GM21529 (cell line): ENCODE measurements at regions not wholly inside any gene's neighbourhood (a gene's known extent, or its start where the extent isn't known, plus 50 kb on each side); places are given as distances from the start of the nearest gene placed in this dataset.

ENCODE experiments used
- ATAC-seq: cut with Tn5 transposase; IDR thresholded peaks from one replicate; pipeline ENCODE4 v1.9.1; 2021; ENCODE audit not compliant: unreplicated experiment

DNA sequence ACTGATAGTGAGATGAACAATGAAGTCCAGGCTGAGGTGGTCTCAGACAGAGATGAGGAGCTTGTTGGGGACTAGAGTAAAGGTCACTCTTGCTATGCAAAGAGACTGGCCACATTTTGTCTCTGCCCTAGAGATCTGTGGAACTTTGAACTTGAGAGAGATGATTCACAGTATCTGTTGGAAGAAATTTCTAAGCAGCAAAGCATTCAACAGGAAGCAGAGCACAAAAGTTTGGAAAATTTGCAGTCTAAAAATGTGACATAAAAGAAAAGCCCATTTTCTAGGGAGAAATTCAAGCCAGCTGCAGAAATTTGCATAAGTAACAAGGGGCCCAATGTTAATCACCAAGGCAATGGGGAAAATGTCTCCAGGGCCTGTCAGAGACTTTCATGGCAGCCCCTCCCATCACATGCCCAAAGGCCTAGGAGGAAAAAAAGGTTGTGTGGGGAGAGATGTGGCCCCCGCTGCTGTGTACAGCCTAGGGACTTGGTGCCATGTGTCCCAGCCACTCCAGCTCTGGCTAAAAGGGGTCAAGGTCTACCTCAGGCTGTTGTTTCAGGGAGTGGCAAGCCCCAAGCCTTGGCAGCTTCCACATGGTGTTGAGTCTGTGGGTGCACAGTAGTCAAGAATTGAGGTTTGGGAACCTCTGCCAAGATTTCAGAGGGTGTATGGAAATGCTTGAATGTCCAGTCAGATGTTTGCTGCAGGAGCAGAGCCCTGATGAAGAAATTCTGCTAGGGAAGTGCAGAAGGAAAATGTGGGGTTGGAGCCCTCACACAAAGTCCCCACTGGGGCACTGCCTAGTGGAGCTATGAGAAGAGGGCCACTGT is 262.8 kb downstream of the DKK2 start:
- ATAC-seq, result no peak

DNA sequence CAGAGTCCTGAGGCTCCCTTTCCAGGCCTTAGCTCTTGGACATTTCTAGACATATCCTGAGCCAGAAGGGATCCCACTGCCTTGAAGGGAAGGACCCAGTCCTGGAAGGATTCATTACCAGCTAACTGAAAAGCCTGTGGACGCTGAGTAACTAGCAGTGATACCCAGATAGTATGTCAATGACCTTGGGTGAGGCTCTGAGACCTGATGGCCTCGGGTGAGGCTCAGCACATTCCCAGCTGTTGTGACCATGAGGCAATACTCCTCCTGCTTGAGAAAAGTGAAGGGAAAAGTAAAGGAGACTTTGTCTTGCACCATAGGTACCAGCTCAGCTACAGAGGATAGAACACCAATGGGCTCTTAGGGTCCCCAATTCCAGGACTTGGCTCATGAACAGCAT is 268.1 kb downstream of the DKK2 start:
- ATAC-seq, result no peak

DNA sequence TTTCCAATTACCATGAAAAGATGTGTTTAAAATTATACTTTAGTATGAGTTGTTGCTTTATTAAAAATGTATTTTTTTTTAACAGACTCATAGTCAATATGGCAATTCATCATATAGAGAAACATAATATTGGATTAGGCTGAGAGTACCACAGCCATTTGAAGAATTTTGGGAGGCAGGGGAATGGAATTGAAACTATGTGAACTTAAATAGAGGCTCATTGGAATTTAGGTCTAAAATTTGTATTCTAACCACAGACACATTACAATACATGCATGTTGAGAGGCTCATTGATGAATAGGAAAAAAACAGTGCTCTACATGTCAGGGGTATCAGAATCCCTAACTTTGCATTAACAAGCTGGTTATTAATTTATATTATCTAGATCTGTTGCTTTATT is 269.6 kb downstream of the DKK2 start:
- no peak for ATAC-seq

DNA sequence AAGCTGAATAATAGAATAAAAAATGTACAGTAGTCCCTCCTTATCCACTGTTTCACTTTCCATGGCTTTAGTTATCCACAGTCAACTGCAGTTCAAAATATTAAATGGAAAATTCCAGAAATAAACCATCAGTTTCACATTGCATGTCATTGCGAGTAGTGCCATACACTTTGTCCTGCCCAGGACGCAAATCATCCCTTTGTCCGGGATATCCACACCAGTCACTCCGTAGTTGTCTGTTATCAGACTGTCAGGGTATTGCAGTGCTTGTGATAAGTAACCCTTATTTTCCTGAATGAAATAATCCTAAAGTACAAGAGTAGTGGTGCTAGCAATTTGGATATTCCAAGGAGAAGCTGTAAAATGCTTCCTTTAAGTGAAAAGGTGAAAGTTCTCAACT is 271.3 kb downstream of the DKK2 start:
- no peak for ATAC-seq

- no peak for ATAC-seq
These were observed 273.3 kb downstream of the DKK2 start for GRCh38 chr4:106762666-106763443.

GRCh38 chr4:106753426-106753825 is 282.7 kb downstream of the DKK2 start:
- no peak for ATAC-seq

DNA sequence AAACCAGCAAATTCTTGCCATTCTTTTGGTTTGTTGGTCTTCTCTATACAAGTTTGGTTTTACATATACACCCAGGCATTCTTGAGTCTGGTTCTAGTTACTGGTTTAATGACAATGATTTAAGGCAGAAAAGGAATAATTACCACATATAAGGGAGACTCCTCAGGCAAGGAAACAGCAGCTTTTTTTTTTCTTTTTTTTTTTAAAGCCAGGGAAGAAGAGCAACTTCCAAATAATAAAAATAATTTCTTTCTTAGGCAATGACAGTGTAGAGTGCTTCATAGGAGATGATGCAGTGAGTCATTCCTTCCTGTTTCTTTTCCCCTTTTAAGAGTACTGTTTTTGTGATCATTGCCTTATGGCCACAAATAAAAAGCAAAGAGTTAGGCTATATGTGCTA is 289.7 kb downstream of the DKK2 start:
- ATAC-seq, result no peak

- no peak for ATAC-seq
These were observed 298.0 kb downstream of the DKK2 start for GRCh38 chr4:106738121-106738520.

DNA sequence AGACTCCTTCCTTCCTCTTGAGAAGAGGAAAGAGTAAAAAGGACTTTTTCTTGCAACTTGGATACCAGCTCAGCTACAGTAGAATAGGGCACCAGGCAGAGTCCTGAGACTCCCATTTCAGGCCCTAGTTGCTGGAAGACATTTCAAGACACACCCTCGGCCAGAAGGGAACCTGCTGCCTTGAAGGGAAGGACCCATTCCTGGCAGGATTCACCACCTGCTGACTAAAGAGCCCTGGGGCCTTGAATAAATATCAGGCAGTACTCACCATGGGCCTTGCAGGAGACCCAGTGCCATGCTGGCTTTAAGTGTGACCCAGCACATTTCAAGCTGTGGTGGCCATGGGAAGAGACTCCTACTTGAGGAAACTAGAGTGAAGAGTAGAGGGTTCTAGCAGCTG is 317.6 kb downstream of the DKK2 start:
- no peak for ATAC-seq

GRCh38 chr4:106717091-106717490 is 319.0 kb downstream of the DKK2 start:
- ATAC-seq, result no peak

DNA sequence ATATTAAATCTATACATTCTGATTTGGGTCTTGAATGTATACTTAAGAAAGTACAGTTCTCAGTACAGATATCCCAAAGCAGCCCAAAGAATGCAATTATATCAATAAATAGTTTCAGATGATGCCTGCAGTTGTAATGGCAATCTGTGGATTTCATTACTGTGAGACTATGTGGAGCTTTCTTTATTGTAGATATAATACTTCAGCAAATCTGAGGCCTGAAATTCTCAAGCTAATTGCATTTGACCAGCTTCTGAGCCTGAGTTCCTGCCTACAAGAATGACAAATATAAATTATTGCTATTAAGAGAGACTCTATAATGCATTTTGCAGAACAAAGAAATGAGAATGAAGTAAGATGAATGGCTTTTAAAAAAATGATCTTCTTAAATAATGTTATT is 320.3 kb downstream of the DKK2 start:
- no peak for ATAC-seq

DNA sequence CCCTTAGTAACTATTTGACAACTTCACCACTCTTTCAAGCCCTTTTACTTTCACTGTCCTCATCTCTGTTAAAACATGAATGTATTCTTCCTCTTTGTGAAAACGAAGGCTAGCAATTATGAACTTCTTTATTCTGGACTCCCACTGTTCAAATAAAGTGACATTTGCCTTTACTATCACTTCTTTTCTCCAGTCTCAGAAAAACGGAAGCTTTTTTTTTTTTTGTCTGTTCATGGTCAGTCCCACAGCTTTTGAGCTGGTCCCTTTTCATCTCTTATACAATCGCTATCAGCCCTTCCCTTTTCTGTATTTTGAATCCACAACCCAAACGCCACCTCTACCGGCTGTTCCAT is 327.7 kb downstream of the DKK2 start:
- ATAC-seq, result no peak

DNA sequence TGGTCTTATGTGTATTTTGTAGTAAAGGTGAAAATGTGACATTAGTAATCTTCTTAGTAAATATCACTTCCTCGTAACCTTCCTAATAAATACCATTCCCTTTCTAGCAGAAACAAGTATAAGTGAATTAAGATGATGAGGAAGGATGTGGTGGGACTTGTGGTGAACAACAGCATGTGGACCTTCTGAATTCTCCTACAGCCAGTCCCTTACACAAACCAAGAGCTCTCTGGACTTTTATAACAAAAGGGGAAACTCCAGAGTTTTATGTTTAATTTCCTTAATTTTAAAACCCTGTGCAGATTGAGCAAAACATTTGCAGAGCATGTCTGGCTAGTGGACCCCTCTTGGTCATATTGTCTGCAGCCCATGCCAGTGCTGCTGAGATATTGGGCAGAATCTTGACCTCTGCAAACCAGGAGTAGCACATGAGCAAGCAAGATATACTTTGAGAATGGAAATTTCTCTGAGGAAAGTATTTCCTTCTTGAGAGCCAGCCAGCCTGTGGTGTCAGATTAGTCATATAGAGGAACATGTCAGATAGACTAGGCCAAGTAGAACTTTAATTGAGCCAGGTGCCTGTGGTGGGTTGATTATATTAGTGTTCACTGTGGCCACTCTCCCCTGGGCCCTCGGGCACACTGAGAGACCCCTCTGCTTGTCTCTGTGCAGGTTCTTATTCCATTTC is 328.2 kb downstream of the DKK2 start:
- no peak for ATAC-seq

GRCh38 chr4:106704253-106704870 is 331.8 kb downstream of the DKK2 start:
- ATAC-seq, result no peak

DNA sequence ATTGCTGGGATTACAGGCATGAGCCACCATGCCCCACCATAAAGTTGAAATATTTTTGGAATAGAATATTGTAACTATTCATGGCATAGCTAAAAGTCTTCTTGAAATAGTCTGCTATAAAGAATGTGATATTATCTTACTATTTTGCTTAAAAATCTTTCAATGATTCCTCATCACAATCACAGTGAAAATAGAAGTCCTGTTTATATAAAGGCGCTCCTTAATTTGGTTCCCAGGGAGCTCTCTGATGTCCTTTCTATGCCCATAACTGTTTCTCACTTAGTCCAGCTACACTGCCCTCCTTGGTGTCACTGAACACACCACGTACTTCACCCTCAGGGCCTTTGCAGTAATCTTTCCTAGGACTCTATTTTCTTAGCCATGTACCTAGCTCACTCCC is 331.7 kb upstream of the GIMD1 start:
- no peak for ATAC-seq

- ATAC-seq, result no peak
These were observed 330.1 kb upstream of the GIMD1 start for GRCh38 chr4:106698621-106699195.

- no peak for ATAC-seq
These were observed 327.1 kb upstream of the GIMD1 start for GRCh38 chr4:106695501-106696262.

DNA sequence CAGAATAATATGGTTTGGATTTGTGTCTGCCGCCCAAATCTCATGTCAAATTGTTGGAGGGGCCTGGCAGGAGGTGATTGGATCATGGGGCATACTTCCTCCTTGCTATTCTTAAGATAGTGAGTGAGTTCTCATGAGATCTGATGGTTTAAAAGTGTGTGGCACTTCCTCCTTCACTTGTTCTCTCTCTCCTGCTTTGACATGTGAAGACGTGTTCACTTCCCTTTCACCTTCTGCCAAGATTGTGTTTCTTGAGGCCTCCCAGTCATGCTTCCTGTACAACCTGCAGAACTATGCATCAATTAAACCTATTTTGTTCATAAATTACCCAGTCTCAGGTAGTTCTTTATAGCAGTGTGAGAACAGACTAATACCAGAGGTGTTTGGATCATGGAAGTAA is 325.7 kb upstream of the GIMD1 start:
- no peak for ATAC-seq

- no peak for ATAC-seq
These were observed 323.2 kb upstream of the GIMD1 start for GRCh38 chr4:106691749-106692148.

DNA sequence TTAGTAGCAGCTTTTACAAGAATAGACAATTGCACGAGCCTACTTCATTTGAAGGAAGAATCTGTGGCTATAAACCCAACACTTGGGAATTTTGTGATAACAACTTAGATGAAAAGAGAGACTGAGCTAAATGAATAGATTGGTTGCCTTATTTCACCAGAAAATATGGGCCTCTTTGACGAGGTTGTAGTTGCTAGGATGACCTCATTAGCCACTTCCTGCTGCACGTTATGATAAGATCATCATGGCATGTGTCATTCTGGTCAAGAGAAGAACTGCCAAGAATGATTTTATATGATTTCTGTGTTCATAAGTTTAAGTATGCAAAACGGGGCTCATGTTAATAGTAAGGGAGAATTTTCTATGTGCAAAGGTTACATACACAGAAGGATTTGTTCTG is 321.9 kb upstream of the GIMD1 start:
- ATAC-seq, result no peak
